ENCODE measurements at regions not wholly inside any gene's neighbourhood (a gene's known extent, or its start where the extent isn't known, plus 50 kb on each side); places are given as distances from the start of the nearest gene placed in this dataset.
"Not testable (repeated sequence)": the region's sequence is repeated elsewhere in the genome, so short reads cannot be mapped to it uniquely, and the experiment has no call there.

DNA sequence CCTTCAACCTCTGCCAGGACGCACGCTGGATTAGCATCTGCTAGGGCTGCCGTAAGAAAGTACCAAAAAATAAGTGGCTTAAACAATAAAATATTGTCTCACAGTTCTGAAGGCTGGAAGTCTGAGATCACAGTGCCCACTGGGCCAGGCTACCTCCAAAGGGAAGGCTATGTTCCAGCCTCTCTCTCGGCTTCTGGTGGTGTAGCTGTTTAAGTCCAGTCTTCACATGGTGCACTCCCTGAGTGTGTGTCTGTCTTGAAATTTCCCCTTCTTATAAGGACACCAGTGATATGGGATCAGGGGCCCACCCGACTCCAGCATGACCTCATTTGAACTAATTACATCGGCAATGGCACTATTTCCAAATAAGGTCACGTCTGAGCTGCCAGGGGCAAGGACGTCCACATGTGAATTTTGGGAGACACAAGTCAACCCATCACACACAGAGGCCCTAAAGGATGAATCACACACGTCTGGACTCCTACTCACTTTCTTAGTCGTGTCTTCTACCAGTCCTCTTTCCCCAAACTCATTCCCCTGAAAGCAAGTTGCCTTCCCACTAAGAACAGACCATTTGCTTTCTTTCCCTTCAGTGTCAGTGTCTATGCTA, 359.4 kb downstream of the BCL2L11 start:
- not testable (repeated sequence) for TF ChIP-seq EZH2phosphoT487 (IDR thresholded peaks at IDR 0.05; ENCODE audit: insufficient read depth, low read depth); EZH2 (IDR thresholded peaks at IDR 0.05; ENCODE audit: insufficient read depth, poor library complexity, severe bottlenecking)

Measured in GM23248 (cell line).